Progenitor cell of endocrine pancreas (in vitro differentiated cells): ENCODE measurements at regions not wholly inside any gene's neighbourhood (a gene's known extent, or its start where the extent isn't known, plus 50 kb on each side); places are given as distances from the start of the nearest gene placed in this dataset.

ENCODE experiments used
- DNase-seq: peaks from one replicate; pipeline ENCODE4 v3.0.0; 2021; ENCODE audit warnings: low spot score; ENCODE audit not compliant: unreplicated experiment
- H3K27ac Mint-ChIP-seq: 2 replicates; pipeline ENCODE4 v1.8.0; 2021; ENCODE audit warnings: mild to moderate bottlenecking, moderate library complexity, mixed read lengths
- H3K27me3 Mint-ChIP-seq: 2 replicates; pipeline ENCODE4 v1.8.0; 2021; ENCODE audit warnings: mixed read lengths
- H3K36me3 Mint-ChIP-seq: 2 replicates; pipeline ENCODE4 v1.8.0; 2022; ENCODE audit warnings: mixed read lengths; ENCODE audit not compliant: insufficient read depth
- H3K4me1 Mint-ChIP-seq: 2 replicates; pipeline ENCODE4 v1.8.0; 2021; ENCODE audit warnings: low read depth, mixed read lengths
- H3K4me3 Mint-ChIP-seq: 2 replicates; pipeline ENCODE4 v1.8.0; 2021; ENCODE audit warnings: low read depth, mild to moderate bottlenecking, moderate library complexity, mixed read lengths
- H3K9me3 Mint-ChIP-seq: 2 replicates; pipeline ENCODE4 v1.8.0; 2021; ENCODE audit warnings: low read depth, mixed read lengths
- CTCF ChIP-seq: fragments of 200-600 bp; sonication (generic); IDR thresholded peaks from one replicate; pipeline ENCODE4 v1.5.0; 2021; ENCODE audit warnings: antibody characterized with exemption, mild to moderate bottlenecking; ENCODE audit not compliant: unreplicated experiment

GRCh38 chr18:28408528-28408927 lies 231.6 kb upstream of the CDH2 start:
- no peak for TF ChIP-seq CTCF
- Mint-ChIP-seq H3K9me3 (no peaks in the 10 kb centered on the region), H3K27ac (no peak overlapping the region), H3K4me1 (no peaks in the 10 kb centered on the region), H3K36me3 (no peaks in the 10 kb centered on the region), H3K4me3 (no peak overlapping the region), H3K27me3 (no peaks in the 10 kb centered on the region)
- DNase-seq, result no peak

- no peak for DNase-seq
- H3K27ac Mint-ChIP-seq, result no peak overlapping the region
- H3K27me3 Mint-ChIP-seq, result no peaks in the 10 kb centered on the region
- H3K4me1 Mint-ChIP-seq, result no peaks in the 10 kb centered on the region
- H3K36me3 Mint-ChIP-seq, result no peaks in the 10 kb centered on the region
- no peaks in the 10 kb centered on the region for H3K9me3 Mint-ChIP-seq
- TF ChIP-seq CTCF, result no peak
- H3K4me3 Mint-ChIP-seq, result no peak overlapping the region
Observed at GRCh38 chr18:28407681-28408080, 230.8 kb upstream of the CDH2 start.

GRCh38 chr18:28406533-28406932 lies 229.6 kb upstream of the CDH2 start:
- Mint-ChIP-seq H3K36me3 (no peaks in the 10 kb centered on the region), H3K27me3 (no peaks in the 10 kb centered on the region), H3K9me3 (no peaks in the 10 kb centered on the region), H3K4me3 (no peak overlapping the region), H3K4me1 (no peaks in the 10 kb centered on the region), H3K27ac (no peak overlapping the region)
- TF ChIP-seq CTCF, result no peak
- DNase-seq, result no peak

- Mint-ChIP-seq H3K36me3 (no peaks in the 10 kb centered on the region), H3K4me3 (no peak overlapping the region), H3K9me3 (no peaks in the 10 kb centered on the region), H3K4me1 (no peaks in the 10 kb centered on the region), H3K27me3 (no peaks in the 10 kb centered on the region), H3K27ac (no peak overlapping the region)
- DNase-seq, result no peak
- TF ChIP-seq CTCF, result no peak
Observed at GRCh38 chr18:28404694-28405093, 227.8 kb upstream of the CDH2 start.

GRCh38 chr18:28399781-28400362 lies 222.9 kb upstream of the CDH2 start:
- Mint-ChIP-seq H3K27ac (no peak overlapping the region), H3K27me3 (no peaks in the 10 kb centered on the region), H3K4me3 (no peak overlapping the region), H3K9me3 (no peaks in the 10 kb centered on the region), H3K36me3 (no peaks in the 10 kb centered on the region), H3K4me1 (no peaks in the 10 kb centered on the region)
- no peak for TF ChIP-seq CTCF
- DNase-seq, result no peak
